Astrocyte (in vitro differentiated cells and primary cell): ENCODE measurements at regions not wholly inside any gene's neighbourhood (a gene's known extent, or its start where the extent isn't known, plus 50 kb on each side); places are given as distances from the start of the nearest gene placed in this dataset.

Experiments used
- EZH2 ChIP-seq: IDR thresholded peaks from 2 replicates; pipeline ENCODE4 v1.6.1; 2012; ENCODE audit warnings: mild to moderate bottlenecking, low read length, inconsistent platforms; ENCODE audit not compliant: insufficient read depth
- TF ChIP-seq, protein P1 (sequence below): IDR thresholded peaks from 2 replicates; pipeline ENCODE4 v1.5.1; 2011; ENCODE audit warnings: low read depth, mild to moderate bottlenecking, inconsistent platforms, low read length, moderate library complexity; ENCODE audit not compliant: insufficient read depth

DNA sequence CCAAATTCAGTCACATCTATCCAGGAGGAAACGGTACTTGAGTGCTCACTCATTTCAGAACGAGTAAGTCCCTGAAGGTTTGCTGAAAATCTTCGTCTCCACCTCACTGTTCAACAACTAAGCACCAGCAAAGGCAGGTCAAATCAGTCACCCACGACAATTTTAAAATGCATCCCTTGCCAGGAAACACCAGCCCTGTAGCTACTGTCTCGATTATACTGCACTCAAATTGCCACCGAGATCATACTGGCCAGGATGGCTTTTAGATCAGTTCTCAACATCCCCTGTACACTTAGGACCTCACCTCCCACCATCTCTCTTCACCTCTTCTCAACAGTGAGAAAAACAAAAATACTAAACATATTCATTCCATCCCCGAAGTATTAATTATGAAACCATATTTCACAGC lies 298.6 kb downstream of the AGTPBP1 start:
- TF ChIP-seq, protein P1, sequence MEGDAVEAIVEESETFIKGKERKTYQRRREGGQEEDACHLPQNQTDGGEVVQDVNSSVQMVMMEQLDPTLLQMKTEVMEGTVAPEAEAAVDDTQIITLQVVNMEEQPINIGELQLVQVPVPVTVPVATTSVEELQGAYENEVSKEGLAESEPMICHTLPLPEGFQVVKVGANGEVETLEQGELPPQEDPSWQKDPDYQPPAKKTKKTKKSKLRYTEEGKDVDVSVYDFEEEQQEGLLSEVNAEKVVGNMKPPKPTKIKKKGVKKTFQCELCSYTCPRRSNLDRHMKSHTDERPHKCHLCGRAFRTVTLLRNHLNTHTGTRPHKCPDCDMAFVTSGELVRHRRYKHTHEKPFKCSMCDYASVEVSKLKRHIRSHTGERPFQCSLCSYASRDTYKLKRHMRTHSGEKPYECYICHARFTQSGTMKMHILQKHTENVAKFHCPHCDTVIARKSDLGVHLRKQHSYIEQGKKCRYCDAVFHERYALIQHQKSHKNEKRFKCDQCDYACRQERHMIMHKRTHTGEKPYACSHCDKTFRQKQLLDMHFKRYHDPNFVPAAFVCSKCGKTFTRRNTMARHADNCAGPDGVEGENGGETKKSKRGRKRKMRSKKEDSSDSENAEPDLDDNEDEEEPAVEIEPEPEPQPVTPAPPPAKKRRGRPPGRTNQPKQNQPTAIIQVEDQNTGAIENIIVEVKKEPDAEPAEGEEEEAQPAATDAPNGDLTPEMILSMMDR: no peak
- TF ChIP-seq EZH2: no peak
